ENCODE measurements at regions not wholly inside any gene's neighbourhood (a gene's known extent, or its start where the extent isn't known, plus 50 kb on each side); places are given as distances from the start of the nearest gene placed in this dataset.

DNA sequence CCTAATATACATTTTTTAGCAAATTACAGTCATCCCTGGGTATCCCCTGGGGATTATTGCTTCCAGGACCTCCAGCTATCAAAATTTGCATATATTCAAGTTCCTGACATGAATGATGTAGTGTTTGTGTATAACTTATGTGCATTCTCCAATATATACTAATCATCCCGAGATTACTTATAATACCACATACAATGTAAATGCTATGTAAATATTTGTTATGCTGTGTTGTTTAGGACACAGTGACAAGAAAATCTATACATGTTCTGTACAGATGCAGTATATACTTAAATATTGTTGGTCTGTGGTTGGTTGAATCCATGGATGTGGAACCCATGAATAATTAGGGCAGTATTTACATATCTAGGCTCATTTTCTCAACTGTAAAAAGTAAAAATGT, 1060.3 kb downstream of the DSC3 start:
- no peak overlapping the region for H2BK15ac ChIP-seq (ENCODE audit: low read length)
- H3K4me2 ChIP-seq (ENCODE audit: insufficient read depth in 1 of 2, low read depth in 2 of 2, low read length in 2 of 2) = no peak overlapping the region
- H4K91ac ChIP-seq (replicated peaks; ENCODE audit: insufficient read length, low read length) = no peak overlapping the region
- H3K4ac ChIP-seq (replicated peaks; ENCODE audit: insufficient read length, low read depth, low read length) = no peak overlapping the region
- no peak overlapping the region for H3K56ac ChIP-seq (replicated peaks; ENCODE audit: insufficient read length, low read depth, low read length)
- no peak overlapping the region for H3K4me3 ChIP-seq (ENCODE audit: extremely low read depth in 1 of 4, insufficient read depth in 2 of 4, low read depth in 3 of 4, low read length in 4 of 4)
- 93% methylated on average over 1 of the region's 1 CpG; no CpG with 5 or more reads in 1 of the 2 experiments for WGBS, 2 experiments (ENCODE audit: extremely low coverage in 1 of 2, insufficient coverage in 1 of 2, insufficient read length in 1 of 2, insufficient replicate concordance in 2 of 2, low coverage in 1 of 2, low lambda C conversion rate in 2 of 2, missing lambda C conversion rate in 1 of 2)
- ChIA-PET POLR2A (ENCODE audit: partially characterized antibody) (no interaction called here), CTCF (ENCODE audit: partially characterized antibody) (no interaction called here)
- no peak overlapping the region for H4K5ac ChIP-seq (ENCODE audit: insufficient read length, low read depth, low read length)
- no peak overlapping the region for H3K14ac ChIP-seq (ENCODE audit: insufficient read length)
- no peak for FAIRE-seq
- no peaks in the 10 kb centered on the region for H3K23me2 ChIP-seq (ENCODE audit: low read depth, low read length)
- H3K4me1 ChIP-seq (replicated peaks in 1 of 4; ENCODE audit: control insufficient read depth in 3 of 4, insufficient read depth in 4 of 4, low read length in 3 of 4) = no peaks in the 10 kb centered on the region
- no peaks in the 10 kb centered on the region for H3K79me2 ChIP-seq (ENCODE audit: control insufficient read depth in 1 of 2, insufficient read depth in 2 of 2, low read length in 2 of 2)
- H2AK5ac ChIP-seq (ENCODE audit: low read depth, low read length) = no peak overlapping the region
- DNase-seq (ENCODE audit: low read depth in 1 of 2, low spot score in 2 of 2) = no peak
- H2BK20ac ChIP-seq (ENCODE audit: low read length) = no peak overlapping the region
- no peak overlapping the region for H2BK12ac ChIP-seq (ENCODE audit: low read depth, low read length)
- no peak overlapping the region for H3K18ac ChIP-seq (ENCODE audit: extremely low read depth, low read length)
- no peak overlapping the region for H3K23ac ChIP-seq (ENCODE audit: insufficient read length)
- H3K27ac ChIP-seq (ENCODE audit: low read depth, low read length) = no peak overlapping the region
- H4K20me1 ChIP-seq (replicated peaks in 1 of 2; ENCODE audit: control insufficient read depth in 1 of 2, insufficient read depth in 2 of 2, low read length in 2 of 2) = no peaks in the 10 kb centered on the region
- no peaks in the 10 kb centered on the region for H3K27me3 ChIP-seq (replicated peaks in 1 of 4; ENCODE audit: control insufficient read depth in 3 of 4, extremely low read depth in 1 of 4, insufficient read depth in 3 of 4, low read length in 3 of 4)
- H3K9me3 ChIP-seq (ENCODE audit: insufficient read depth in 2 of 2, low read depth in 1 of 2, low read length in 1 of 2) = no peaks in the 10 kb centered on the region
- H3K36me3 ChIP-seq (ENCODE audit: control insufficient read depth in 2 of 4, insufficient read depth in 4 of 4, low read length in 3 of 4) = no peaks in the 10 kb centered on the region
- H4K8ac ChIP-seq (ENCODE audit: extremely low read depth, insufficient read depth, low read length) = no peak overlapping the region
- no peak overlapping the region for H2AFZ ChIP-seq (ENCODE audit: low read length)
- no peak overlapping the region for H2BK5ac ChIP-seq (ENCODE audit: low read depth, low read length)
- no peak overlapping the region for H2BK120ac ChIP-seq (replicated peaks; ENCODE audit: low read depth, low read length)
- no peaks in the 10 kb centered on the region for H3K79me1 ChIP-seq (ENCODE audit: low read depth, low read length)
- no peak overlapping the region for H3K9ac ChIP-seq (replicated peaks in 1 of 4; ENCODE audit: extremely low read depth in 1 of 4, low read depth in 3 of 4, low read length in 3 of 4)
- TF ChIP-seq ZNF274 (IDR thresholded peaks at IDR 0.05; ENCODE audit: borderline replicate concordance, extremely low read depth, low read length) (no peak), TEAD4 (IDR thresholded peaks at IDR 0.05; ENCODE audit: low read depth, low read length) (no peak)
